Suprapubic skin (tissue), 4 donors: ENCODE measurements at regions not wholly inside any gene's neighbourhood (a gene's known extent, or its start where the extent isn't known, plus 50 kb on each side); places are given as distances from the start of the nearest gene placed in this dataset.

Source experiments
- POLR2A ChIP-seq, 2 donors: fragments of 450-650 bp; IDR thresholded peaks; one replicate each; pipeline ENCODE4 v1.6.1; 2017; ENCODE audit warnings: antibody characterized with exemption in 2 of 2, mild to moderate bottlenecking in 2 of 2, moderate library complexity in 2 of 2
- POLR2AphosphoS5 ChIP-seq, 3 donors: sonication (generic); formaldehyde crosslinking; IDR thresholded peaks; one replicate each; pipeline ENCODE4 v1.6.1; 2017; ENCODE audit warnings: antibody characterized with exemption in 3 of 3
- TF ChIP-seq, protein P1 (sequence below), 2 donors: fragments of 200-600 bp in 1 of 2; fragments of 450-650 bp in 1 of 2; sonication (generic) in 1 of 2; IDR thresholded peaks; one replicate each; pipeline ENCODE4 v1.5.1; 2016 to 2019; ENCODE audit warnings: antibody characterized with exemption in 2 of 2, mild to moderate bottlenecking in 1 of 2, moderate library complexity in 1 of 2

DNA sequence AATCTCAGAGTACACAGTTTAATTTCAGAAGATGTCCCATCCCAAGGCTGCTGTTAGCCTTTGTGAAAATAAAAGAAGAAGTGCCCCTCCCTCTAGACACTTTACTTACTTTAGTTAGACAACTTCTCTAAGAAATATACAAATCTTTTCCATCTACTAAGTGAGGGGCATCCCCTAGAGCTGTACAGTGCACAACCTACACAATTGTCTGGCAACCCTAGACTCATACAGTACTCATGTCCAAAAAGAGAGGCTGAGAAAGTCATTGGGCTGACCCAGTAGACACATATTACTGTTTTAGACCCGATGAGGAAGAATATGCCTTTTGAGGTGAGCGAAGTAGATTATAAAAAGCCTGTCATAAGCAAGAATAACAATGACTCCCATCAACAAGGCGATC lies 297.6 kb downstream of the IDS start:
- TF ChIP-seq, protein P1, sequence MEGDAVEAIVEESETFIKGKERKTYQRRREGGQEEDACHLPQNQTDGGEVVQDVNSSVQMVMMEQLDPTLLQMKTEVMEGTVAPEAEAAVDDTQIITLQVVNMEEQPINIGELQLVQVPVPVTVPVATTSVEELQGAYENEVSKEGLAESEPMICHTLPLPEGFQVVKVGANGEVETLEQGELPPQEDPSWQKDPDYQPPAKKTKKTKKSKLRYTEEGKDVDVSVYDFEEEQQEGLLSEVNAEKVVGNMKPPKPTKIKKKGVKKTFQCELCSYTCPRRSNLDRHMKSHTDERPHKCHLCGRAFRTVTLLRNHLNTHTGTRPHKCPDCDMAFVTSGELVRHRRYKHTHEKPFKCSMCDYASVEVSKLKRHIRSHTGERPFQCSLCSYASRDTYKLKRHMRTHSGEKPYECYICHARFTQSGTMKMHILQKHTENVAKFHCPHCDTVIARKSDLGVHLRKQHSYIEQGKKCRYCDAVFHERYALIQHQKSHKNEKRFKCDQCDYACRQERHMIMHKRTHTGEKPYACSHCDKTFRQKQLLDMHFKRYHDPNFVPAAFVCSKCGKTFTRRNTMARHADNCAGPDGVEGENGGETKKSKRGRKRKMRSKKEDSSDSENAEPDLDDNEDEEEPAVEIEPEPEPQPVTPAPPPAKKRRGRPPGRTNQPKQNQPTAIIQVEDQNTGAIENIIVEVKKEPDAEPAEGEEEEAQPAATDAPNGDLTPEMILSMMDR (IDR thresholded peaks at IDR 0.05): no peak
- TF ChIP-seq POLR2A (IDR thresholded peaks at IDR 0.05) (no peak), POLR2AphosphoS5 (IDR thresholded peaks at IDR 0.05) (no peak)
